ENCODE measurements at regions not wholly inside any gene's neighbourhood (a gene's known extent, or its start where the extent isn't known, plus 50 kb on each side); places are given as distances from the start of the nearest gene placed in this dataset.

GRCh38 chr10:62548686-62549085 is 174.5 kb downstream of the ZNF365 start:
- TF ChIP-seq POLR2A (IDR thresholded peaks at IDR 0.05): no peak
- TF ChIP-seq, protein P1, sequence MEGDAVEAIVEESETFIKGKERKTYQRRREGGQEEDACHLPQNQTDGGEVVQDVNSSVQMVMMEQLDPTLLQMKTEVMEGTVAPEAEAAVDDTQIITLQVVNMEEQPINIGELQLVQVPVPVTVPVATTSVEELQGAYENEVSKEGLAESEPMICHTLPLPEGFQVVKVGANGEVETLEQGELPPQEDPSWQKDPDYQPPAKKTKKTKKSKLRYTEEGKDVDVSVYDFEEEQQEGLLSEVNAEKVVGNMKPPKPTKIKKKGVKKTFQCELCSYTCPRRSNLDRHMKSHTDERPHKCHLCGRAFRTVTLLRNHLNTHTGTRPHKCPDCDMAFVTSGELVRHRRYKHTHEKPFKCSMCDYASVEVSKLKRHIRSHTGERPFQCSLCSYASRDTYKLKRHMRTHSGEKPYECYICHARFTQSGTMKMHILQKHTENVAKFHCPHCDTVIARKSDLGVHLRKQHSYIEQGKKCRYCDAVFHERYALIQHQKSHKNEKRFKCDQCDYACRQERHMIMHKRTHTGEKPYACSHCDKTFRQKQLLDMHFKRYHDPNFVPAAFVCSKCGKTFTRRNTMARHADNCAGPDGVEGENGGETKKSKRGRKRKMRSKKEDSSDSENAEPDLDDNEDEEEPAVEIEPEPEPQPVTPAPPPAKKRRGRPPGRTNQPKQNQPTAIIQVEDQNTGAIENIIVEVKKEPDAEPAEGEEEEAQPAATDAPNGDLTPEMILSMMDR (IDR thresholded peaks at IDR 0.05): no peak
